ENCODE measurements at regions not wholly inside any gene's neighbourhood (a gene's known extent, or its start where the extent isn't known, plus 50 kb on each side); places are given as distances from the start of the nearest gene placed in this dataset.

DNA sequence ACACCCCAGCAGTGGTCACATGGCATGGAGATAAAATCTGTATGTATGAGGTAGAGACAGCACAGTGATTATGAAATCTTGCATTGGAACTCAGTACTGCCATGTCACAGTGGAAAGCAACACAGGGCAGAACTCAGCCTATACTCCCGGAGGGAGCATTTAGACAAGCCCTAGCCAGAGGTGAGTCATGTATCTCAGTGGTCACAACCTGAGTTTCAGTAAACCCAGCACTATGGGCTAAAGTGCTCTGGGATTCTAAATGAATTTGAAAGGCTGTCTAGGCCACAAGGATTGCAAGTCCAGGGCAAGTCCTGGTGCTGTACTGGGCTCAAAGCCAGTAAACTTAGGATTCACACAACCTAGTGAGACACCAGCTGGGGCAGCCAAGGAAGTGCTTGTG is 1717.1 kb upstream of the RAG2 start:
- CTCF ChIA-PET, result no interaction called here
- DNase-seq (no peak), ATAC-seq (no peak)
- Mint-ChIP-seq H3K4me1 (ENCODE audit: low read depth) (no peaks in the 10 kb centered on the region), H3K27ac (no peak overlapping the region), H3K9me3 (peaks cover 16% of the 10 kb centered on the region), H3K27me3 (no peaks in the 10 kb centered on the region), H3K36me3 (ENCODE audit: low read depth) (no peaks in the 10 kb centered on the region), H3K4me3 (no peak overlapping the region)
- POLR2A ChIA-PET, result no interaction called here
- intact Hi-C loops (cut with micrococcal nuclease), result no loop called here
- TF ChIP-seq, protein P1, sequence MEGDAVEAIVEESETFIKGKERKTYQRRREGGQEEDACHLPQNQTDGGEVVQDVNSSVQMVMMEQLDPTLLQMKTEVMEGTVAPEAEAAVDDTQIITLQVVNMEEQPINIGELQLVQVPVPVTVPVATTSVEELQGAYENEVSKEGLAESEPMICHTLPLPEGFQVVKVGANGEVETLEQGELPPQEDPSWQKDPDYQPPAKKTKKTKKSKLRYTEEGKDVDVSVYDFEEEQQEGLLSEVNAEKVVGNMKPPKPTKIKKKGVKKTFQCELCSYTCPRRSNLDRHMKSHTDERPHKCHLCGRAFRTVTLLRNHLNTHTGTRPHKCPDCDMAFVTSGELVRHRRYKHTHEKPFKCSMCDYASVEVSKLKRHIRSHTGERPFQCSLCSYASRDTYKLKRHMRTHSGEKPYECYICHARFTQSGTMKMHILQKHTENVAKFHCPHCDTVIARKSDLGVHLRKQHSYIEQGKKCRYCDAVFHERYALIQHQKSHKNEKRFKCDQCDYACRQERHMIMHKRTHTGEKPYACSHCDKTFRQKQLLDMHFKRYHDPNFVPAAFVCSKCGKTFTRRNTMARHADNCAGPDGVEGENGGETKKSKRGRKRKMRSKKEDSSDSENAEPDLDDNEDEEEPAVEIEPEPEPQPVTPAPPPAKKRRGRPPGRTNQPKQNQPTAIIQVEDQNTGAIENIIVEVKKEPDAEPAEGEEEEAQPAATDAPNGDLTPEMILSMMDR (IDR thresholded peaks at IDR 0.05), result no peak

DNA sequence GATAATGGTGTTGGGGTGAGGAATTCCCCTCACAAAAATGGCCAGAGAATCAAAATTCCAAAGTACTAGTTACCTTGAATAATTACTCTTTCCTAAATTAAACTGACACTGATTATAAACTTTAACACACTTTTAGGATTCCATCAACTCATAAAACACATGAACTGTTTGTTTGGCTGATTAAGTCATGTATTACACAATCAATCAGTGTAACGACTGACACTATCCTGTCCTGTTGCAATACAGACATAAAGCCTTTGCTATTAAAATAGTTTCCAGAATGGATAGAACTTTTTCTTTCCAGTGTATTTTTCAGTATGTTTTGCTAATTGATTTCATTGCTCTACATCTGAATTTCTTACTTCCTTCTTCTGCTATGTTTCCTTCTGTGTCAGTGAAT is 1709.4 kb upstream of the RAG2 start:
- H3K27ac Mint-ChIP-seq, result no peak overlapping the region
- no peaks in the 10 kb centered on the region for H3K36me3 Mint-ChIP-seq (ENCODE audit: low read depth)
- no peaks in the 10 kb centered on the region for H3K9me3 Mint-ChIP-seq
- ATAC-seq, result no peak
- TF ChIP-seq, protein P1 (IDR thresholded peaks at IDR 0.05), result no peak
- H3K4me3 Mint-ChIP-seq, result no peak overlapping the region
- intact Hi-C loops (cut with micrococcal nuclease), result no loop called here
- DNase-seq, result no peak
- no peaks in the 10 kb centered on the region for H3K4me1 Mint-ChIP-seq (ENCODE audit: low read depth)
- H3K27me3 Mint-ChIP-seq, result no peaks in the 10 kb centered on the region
- CTCF ChIA-PET, result no interaction called here
- POLR2A ChIA-PET, result no interaction called here

DNA sequence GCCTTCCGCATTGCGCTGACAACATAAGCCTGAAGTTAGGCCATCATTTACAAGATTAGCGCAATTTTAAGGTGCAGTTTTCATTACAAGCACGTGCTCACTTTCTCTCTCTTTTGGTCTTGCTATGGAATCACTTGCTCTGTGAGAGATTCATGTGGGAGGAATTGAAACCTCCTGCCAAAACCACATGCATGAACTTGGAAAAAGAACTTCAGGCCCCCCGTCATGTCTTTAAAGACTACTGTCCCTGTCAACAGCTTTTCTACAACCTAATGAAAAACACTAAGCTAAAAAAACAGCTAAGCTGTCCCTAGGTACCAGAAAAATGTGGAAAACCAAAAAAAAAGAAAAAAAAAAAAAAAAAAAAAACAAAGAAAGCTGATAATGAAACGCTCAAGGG is 1707.6 kb upstream of the RAG2 start:
- Mint-ChIP-seq H3K9me3 (peaks cover under 1% of the 10 kb centered on the region), H3K4me1 (ENCODE audit: low read depth) (no peaks in the 10 kb centered on the region), H3K27ac (no peak overlapping the region), H3K4me3 (no peak overlapping the region), H3K36me3 (ENCODE audit: low read depth) (no peaks in the 10 kb centered on the region), H3K27me3 (no peaks in the 10 kb centered on the region)
- ATAC-seq (no peak), DNase-seq (no peak)
- ChIA-PET POLR2A (no interaction called here), CTCF (no interaction called here)
- TF ChIP-seq, protein P1 (IDR thresholded peaks at IDR 0.05), result no peak
- intact Hi-C loops (cut with micrococcal nuclease), result no loop called here

DNA sequence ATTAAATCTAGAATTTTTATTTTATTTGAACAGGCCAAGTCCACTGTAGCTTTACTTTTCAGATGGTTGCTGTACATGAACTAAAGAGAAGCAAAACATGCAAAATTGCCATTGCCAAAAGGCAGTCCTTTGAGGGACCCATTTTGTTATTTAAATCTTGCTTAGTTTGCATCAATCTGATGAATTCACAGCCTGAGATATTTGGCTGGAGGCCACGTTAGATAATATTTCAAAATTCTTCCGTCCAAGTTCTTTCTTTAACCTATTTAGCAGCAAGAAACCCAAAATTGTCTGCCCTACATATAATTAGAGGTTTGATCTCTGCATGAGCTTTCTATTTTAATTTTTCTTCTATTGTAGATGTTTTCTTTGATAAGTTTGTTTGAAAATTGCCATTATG is 1706.9 kb upstream of the RAG2 start:
- Mint-ChIP-seq H3K27me3 (no peaks in the 10 kb centered on the region), H3K4me3 (no peak overlapping the region), H3K27ac (no peak overlapping the region), H3K36me3 (ENCODE audit: low read depth) (no peaks in the 10 kb centered on the region), H3K4me1 (ENCODE audit: low read depth) (no peaks in the 10 kb centered on the region), H3K9me3 (peaks cover 2% of the 10 kb centered on the region)
- intact Hi-C loops (cut with micrococcal nuclease), result no loop called here
- ChIA-PET POLR2A (no interaction called here), CTCF (no interaction called here)
- DNase-seq, result no peak
- ATAC-seq, result no peak
- TF ChIP-seq, protein P1 (IDR thresholded peaks at IDR 0.05), result no peak

DNA sequence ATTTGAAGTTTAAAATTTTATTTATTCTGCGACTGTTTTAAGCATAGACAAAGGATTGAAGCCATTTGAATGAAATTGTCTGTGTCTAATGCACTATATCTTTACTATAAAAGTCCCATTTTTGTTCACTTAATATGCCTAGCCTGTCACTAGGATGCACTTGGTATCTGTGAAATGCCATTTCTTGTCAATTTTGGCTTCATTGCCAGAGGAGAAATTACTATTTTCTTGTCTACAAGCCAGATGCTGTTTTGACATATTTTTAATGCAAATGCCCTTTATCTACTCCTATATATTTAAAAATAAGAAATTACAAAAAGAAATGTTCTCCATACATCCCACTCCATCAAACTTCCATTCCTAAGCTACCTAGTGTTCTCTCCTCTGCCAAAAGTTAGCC is 1704.5 kb upstream of the RAG2 start:
- Mint-ChIP-seq H3K36me3 (ENCODE audit: low read depth) (no peaks in the 10 kb centered on the region), H3K4me1 (ENCODE audit: low read depth) (no peaks in the 10 kb centered on the region), H3K9me3 (peaks cover 2% of the 10 kb centered on the region), H3K4me3 (no peak overlapping the region), H3K27ac (no peak overlapping the region), H3K27me3 (no peaks in the 10 kb centered on the region)
- POLR2A ChIA-PET, result no interaction called here
- ATAC-seq (no peak), DNase-seq (no peak)
- TF ChIP-seq, protein P1 (IDR thresholded peaks at IDR 0.05), result no peak
- intact Hi-C loops (cut with micrococcal nuclease), result no loop called here
- CTCF ChIA-PET, result no interaction called here

Measured in activated CD8-positive, alpha-beta T cell treated with anti-CD3 and anti-CD28 coated beads for 36 hours (primary cell).